Lung (tissue), 11 donors: ENCODE measurements at regions not wholly inside any gene's neighbourhood (a gene's known extent, or its start where the extent isn't known, plus 50 kb on each side); places are given as distances from the start of the nearest gene placed in this dataset.

Experiments
- ATAC-seq: fragments of 200-7000 bp; cut with Tn5 transposase; one replicate; pipeline ENCODE4 v1.9.1; 2020; ENCODE audit warnings: moderate number of reproducible peaks; ENCODE audit not compliant: insufficient read depth, low FRiP score
- DNase-seq, 3 donors: peaks; one replicate each; pipeline ENCODE4 v3.0.0-alpha.2; 2013 to 2017
- H3K27ac ChIP-seq, 2 donors: one replicate each; pipeline ENCODE4 v1.5.1; 2013; ENCODE audit warnings: mild to moderate bottlenecking in 2 of 2, moderate library complexity in 2 of 2, control low read depth in 1 of 2, inconsistent platforms in 1 of 2, low read depth in 1 of 2, low read length in 1 of 2
- H3K27me3 ChIP-seq, 3 donors: one replicate each; pipeline ENCODE4 v1.5.1; 2013; ENCODE audit warnings: low read length in 2 of 3; ENCODE audit not compliant: control insufficient read depth in 3 of 3, insufficient read depth in 3 of 3
- H3K36me3 ChIP-seq, 4 donors: one replicate each; pipeline ENCODE4 v1.5.1; 2013; ENCODE audit warnings: low read length in 4 of 4, mild to moderate bottlenecking in 1 of 4, moderate library complexity in 1 of 4; ENCODE audit not compliant: control insufficient read depth in 4 of 4, insufficient read depth in 4 of 4
- H3K4me1 ChIP-seq, 5 donors: one replicate each; pipeline ENCODE4 v1.5.1; 2013; ENCODE audit warnings: low read length in 5 of 5, mild to moderate bottlenecking in 2 of 5, moderate library complexity in 1 of 5; ENCODE audit not compliant: control insufficient read depth in 5 of 5, insufficient read depth in 5 of 5
- H3K4me3 ChIP-seq: one replicate; pipeline ENCODE4 v1.5.1; 2013; ENCODE audit warnings: mild to moderate bottlenecking, control low read depth, moderate library complexity
- H3K9ac ChIP-seq, 2 donors: one replicate each; pipeline ENCODE4 v1.5.1; 2013; ENCODE audit warnings: low read length in 2 of 2, control low read depth in 1 of 2; ENCODE audit not compliant: insufficient read depth in 1 of 2
- H3K9me3 ChIP-seq, 4 donors: one replicate each; pipeline ENCODE4 v1.5.1; 2013; ENCODE audit warnings: low read length in 3 of 4, mild to moderate bottlenecking in 1 of 4, moderate library complexity in 1 of 4; ENCODE audit not compliant: control insufficient read depth in 4 of 4, insufficient read depth in 3 of 4
- CTCF ChIP-seq: IDR thresholded peaks from 2 replicates; pipeline ENCODE4 v1.5.1; 2012; ENCODE audit warnings: mild to moderate bottlenecking; ENCODE audit errors: control extremely low read depth, extremely low read depth
- WGBS, 2 donors: extraction: QIAGEN DNeasy Blood & Tissue Kit; methylation state at CpG; one replicate each; pipeline ENCODE4 v1.1.7; 2013; 5-methylcytosine and 5-hydroxymethylcytosine counted together
- donor health status: control.
- donor health status: control.
- donor health status: Bipolar disorder and iron deficiency.
- donor health status: healthy.
- donor health status: DM: yes; HTN: yes; CAD: no.

- ATAC-seq (no peak), DNase-seq (no peak)
- no peak for TF ChIP-seq CTCF
- 89 to 93% methylated on average over 7 of the region's 7 CpGs for WGBS, 2 donors
- Histone ChIP-seq H3K9ac (no peak overlapping the region), H3K4me3 (no peak overlapping the region), H3K27me3 (no peaks in the 10 kb centered on the region), H3K9me3 (no peaks in the 10 kb centered on the region), H3K36me3 (no peaks in the 10 kb centered on the region), H3K27ac (no peak overlapping the region), H3K4me1 (peaks cover 0 to 6% (median 0%) of the 10 kb centered on the region in 5 donors)
Observed at GRCh38 chr18:46373791-46374190, 269.6 kb downstream of the HAUS1 start.

GRCh38 chr18:46374850-46375249 lies 270.7 kb downstream of the HAUS1 start:
- Histone ChIP-seq H3K9ac (no peak overlapping the region), H3K9me3 (no peaks in the 10 kb centered on the region), H3K27ac (no peak overlapping the region), H3K4me1 (peaks cover 0 to 6% (median 0%) of the 10 kb centered on the region in 5 donors), H3K27me3 (no peaks in the 10 kb centered on the region), H3K4me3 (no peak overlapping the region), H3K36me3 (no peaks in the 10 kb centered on the region)
- DNase-seq, result peak; percentile 47 to 69 (median 66)
- peak; percentile 48 for ATAC-seq
- no peak for TF ChIP-seq CTCF
- WGBS, 2 donors, result 58 to 82% methylated on average over 6 of the region's 6 CpGs

GRCh38 chr18:46377557-46377956 lies 273.4 kb downstream of the HAUS1 start:
- Histone ChIP-seq H3K4me1 (peaks cover 0 to 6% (median 0%) of the 10 kb centered on the region in 5 donors), H3K27me3 (no peaks in the 10 kb centered on the region), H3K9me3 (no peaks in the 10 kb centered on the region), H3K36me3 (no peaks in the 10 kb centered on the region), H3K4me3 (no peak overlapping the region), H3K27ac (no peak overlapping the region), H3K9ac (no peak overlapping the region)
- TF ChIP-seq CTCF, result no peak
- WGBS, 2 donors, result 93 to 94% methylated on average over 1 of the region's 1 CpG
- no peak for ATAC-seq
- no peak for DNase-seq

GRCh38 chr18:46378126-46378863 lies 274.1 kb downstream of the HAUS1 start:
- no peaks in the 10 kb centered on the region for H3K36me3 ChIP-seq
- TF ChIP-seq CTCF, result no peak
- ATAC-seq (no peak), DNase-seq (no peak)
- H3K9me3 ChIP-seq, result no peaks in the 10 kb centered on the region
- WGBS, 2 donors, result 77 to 84% methylated on average over 12 of the region's 12 CpGs
- no peaks in the 10 kb centered on the region for H3K27me3 ChIP-seq
- no peak overlapping the region for H3K9ac ChIP-seq
- no peak overlapping the region for H3K27ac ChIP-seq
- H3K4me3 ChIP-seq, result no peak overlapping the region
- peaks cover 0 to 6% (median 0%) of the 10 kb centered on the region in 5 donors for H3K4me1 ChIP-seq
